ENCODE measurements at regions not wholly inside any gene's neighbourhood (a gene's known extent, or its start where the extent isn't known, plus 50 kb on each side); places are given as distances from the start of the nearest gene placed in this dataset.
"Not testable (repeated sequence)": the region's sequence is repeated elsewhere in the genome, so short reads cannot be mapped to it uniquely, and the experiment has no call there.

GRCh38 chr12:24361877-24362580 is 412.6 kb upstream of the SOX5 start:
- no peak for DNase-seq (ENCODE audit: low read depth)

GRCh38 chr12:24360907-24361306 is 411.4 kb upstream of the SOX5 start:
- DNase-seq (ENCODE audit: low read depth) = no peak

GRCh38 chr12:24360461-24360860 is 411.0 kb upstream of the SOX5 start:
- DNase-seq (ENCODE audit: low read depth) = no peak

- no peak for DNase-seq (ENCODE audit: low read depth)
Observed at GRCh38 chr12:24360057-24360456, 410.6 kb upstream of the SOX5 start.

DNA sequence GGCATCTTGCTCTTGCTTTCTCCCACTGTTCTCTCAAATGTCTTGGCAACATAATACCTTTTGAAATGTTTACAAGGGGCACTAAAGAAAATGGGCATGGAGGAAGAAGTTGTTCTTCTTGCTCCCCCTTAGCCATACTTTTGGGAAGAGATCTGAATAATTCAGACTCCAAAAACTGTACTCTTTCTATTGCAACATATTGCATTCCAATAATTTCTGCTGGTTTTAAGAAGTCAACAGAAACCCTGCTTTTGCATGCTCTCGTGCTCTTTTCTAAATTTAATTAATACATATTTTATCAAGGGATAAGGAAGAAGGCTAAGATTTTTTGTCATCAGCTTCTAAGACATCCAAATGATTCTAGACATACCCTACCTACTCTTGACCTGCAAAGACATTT is 409.9 kb upstream of the SOX5 start:
- DNase-seq (ENCODE audit: low read depth) = no peak

DNA sequence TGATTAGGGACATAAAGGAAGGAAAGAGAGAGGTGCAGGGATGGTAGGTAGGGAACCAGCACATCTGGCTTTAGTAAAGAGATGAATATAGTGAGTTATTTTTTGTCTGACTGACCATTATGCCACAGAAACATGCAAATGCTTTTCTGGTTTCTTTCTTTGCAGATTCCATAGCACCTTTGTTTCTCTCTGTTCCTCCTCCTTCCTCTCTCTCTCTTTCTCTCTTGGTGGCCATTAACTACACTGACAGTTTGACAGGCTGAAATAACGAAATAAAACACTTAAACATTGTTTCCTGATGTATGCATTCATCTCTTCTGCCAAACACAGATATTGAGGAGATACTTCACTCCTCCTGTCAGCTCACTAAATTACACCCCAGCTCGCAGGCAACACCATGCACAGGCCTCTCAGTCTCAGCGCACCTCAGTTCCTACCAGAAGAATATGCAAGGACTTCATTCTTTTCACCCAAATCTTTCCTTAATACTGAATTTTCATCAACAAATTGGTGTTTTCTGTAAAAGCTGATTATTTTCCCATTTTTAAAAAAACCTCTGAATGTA is 406.9 kb upstream of the SOX5 start:
- DNase-seq (ENCODE audit: low read depth) = no peak

- no peak for DNase-seq (ENCODE audit: low read depth)
Observed at GRCh38 chr12:24352363-24352762, 402.9 kb upstream of the SOX5 start.

DNA sequence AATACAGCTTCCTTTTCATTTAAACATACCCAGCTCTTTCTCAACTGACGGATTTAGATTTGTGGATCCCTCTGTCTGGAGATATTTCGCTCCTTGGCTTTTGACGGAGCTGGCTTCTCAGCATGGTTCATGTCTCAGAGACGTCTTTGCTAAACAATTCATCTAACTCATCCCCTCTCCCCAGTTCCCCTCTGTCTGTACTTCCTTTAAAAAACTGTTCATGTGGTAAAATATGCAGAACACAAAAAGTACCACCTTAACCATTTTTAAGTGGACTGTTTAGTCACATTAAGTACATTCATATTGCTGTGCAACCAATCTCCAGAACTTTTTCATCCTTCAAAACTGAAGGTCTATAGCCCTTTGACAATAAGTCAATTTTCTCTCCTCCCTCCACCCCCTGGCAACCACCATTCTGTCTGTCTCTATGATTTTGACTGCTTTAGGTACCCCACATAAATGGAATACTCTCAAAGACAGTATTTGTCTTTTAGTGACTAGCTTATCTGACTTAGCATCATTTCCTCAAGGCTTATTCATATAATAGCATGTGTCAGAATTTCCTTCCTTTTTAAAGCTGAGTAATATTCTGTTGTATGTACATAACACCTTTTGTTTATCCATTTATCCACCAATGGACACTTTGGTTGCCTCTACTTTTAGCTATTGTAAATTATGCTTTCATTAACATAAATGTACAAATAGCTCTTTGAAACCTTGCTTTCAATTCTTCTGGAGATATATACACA is 399.8 kb upstream of the SOX5 start:
- no peak for DNase-seq (ENCODE audit: low read depth)

DNA sequence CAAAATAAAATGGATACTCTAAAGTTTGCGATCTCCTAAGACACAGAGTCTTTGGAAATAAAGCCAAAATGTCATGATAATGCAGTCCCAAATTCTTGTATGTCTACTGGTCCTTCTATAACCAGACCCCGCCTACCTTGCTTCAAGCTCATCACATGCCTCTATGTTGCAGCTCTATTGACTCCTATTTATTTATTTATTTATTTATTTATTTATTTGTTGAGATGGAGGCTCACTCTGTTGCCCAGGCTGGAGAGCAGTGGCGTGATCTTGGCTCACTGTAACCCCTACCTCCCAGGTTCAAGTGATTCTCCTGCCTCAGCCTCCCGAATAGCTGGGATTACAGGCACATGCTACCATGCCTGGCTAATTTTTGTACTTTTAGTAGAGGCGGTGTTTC is 398.7 kb upstream of the SOX5 start:
- DNase-seq (ENCODE audit: low read depth) = not testable (repeated sequence)

DNA sequence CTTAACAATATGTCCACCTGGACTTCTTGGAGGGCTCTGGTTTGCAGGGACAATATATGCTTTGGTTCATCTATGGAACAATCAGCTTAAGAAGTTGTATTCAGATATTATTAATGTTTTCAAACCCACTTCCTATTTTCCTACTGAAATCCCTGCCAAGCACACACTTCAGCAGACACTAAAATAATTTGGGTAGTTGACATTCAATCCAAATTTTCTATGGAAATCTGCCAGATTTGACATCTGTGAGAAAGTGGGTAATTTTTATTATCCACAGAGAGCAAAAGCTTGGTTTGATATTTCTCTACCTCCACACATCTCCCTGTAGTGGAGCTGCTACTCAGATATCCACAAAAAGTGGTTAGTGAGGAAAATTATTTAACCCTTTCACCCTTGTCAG is 378.8 kb upstream of the SOX5 start:
- no peak for DNase-seq (ENCODE audit: low read depth)

DNA sequence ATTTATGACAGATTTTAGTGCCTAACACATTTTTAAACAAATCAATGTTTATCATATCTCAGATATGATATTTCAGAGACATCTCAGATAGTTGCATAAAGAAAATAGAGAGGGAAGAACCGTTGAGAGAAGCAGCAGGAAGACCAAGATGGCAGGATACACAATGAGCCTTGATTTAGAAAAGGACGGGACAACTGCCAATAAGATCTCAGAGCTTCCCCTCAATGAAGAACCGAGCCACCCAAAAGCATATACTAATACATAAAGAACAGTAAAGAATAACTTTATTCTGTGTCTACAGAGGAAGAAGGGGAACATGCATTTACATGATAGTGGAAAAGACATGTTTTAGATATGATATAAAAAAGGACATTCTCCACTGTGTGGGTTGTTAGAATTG is 375.9 kb upstream of the SOX5 start:
- DNase-seq (ENCODE audit: low read depth) = no peak

- DNase-seq (ENCODE audit: low read depth) = no peak
Observed at GRCh38 chr12:24307716-24308335, 358.4 kb upstream of the SOX5 start.

DNA sequence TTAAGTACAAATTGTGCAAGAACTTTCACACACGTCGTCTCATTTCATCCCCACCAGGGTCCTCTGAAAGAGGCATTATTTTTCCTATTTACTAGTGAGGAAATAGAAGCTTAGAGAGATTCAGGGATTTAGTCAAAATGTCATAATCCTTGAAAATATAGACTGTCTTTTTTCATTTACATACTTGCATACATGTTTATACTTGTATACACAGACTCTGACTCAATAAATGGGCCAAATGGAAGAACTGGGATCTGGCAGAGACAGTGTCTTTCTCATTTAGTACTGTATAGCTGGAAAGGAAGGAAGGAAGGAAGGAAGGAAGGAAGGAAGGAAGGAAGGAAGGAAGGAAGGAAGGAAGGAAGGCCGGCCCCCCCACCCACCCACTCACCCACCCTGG is 357.7 kb upstream of the SOX5 start:
- DNase-seq (ENCODE audit: low read depth) = no peak

DNA sequence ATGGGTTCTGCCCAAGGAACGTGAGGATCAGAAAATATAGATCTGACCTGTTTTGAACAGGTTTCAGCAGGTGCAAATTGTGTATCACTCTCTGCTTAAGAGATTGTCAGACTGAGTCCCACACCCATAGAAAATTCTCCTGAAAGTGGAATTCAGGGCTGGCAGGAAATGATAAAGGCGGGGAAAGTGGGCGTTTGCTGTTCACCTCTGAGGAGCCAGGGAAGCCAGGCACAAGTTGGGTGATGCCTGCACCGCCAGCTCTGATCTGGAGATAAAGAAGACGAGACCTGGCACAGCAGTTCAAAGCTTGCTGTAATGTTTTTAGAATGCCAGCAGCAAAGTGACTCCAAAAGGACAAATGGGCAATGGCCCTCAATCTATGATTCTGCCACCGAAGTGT is 356.5 kb upstream of the SOX5 start:
- DNase-seq (ENCODE audit: low read depth) = no peak

GRCh38 chr12:24304285-24304684 is 354.8 kb upstream of the SOX5 start:
- no peak for DNase-seq (ENCODE audit: low read depth)

- no peak for DNase-seq (ENCODE audit: low read depth)
Observed at GRCh38 chr12:24302708-24303107, 353.2 kb upstream of the SOX5 start.

GRCh38 chr12:24297516-24297915 is 348.0 kb upstream of the SOX5 start:
- no peak for DNase-seq (ENCODE audit: low read depth)

- DNase-seq (ENCODE audit: low read depth) = no peak
Observed at GRCh38 chr12:24293549-24293948, 344.1 kb upstream of the SOX5 start.

DNA sequence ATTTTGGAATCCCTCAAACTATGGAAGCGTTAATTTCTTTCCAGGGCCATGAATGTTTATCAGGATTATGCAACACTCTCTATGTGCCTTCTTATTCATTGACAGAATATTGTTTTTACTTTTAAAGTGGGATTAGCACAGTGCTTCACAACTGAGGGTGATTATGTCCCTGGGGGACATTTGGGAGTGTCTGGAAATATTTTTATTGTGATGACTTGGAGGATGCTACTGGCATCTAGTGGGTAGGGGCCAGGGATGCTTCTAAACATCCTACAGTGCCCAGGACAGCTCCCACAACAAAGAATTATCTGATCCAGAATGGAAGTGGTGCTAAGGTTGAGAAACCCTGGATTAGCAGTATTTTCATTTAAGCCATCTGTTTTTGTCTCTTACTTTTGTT is 338.5 kb upstream of the SOX5 start:
- DNase-seq (ENCODE audit: low read depth) = no peak

- DNase-seq (ENCODE audit: low read depth) = no peak
Observed at GRCh38 chr12:24285448-24285847, 336.0 kb upstream of the SOX5 start.

- no peak for DNase-seq (ENCODE audit: low read depth)
Observed at GRCh38 chr12:24281341-24281740, 331.9 kb upstream of the SOX5 start.

GRCh38 chr12:24280056-24280842 is 330.8 kb upstream of the SOX5 start:
- DNase-seq (ENCODE audit: low read depth) = no peak
